ENCODE measurements at regions not wholly inside any gene's neighbourhood (a gene's known extent, or its start where the extent isn't known, plus 50 kb on each side); places are given as distances from the start of the nearest gene placed in this dataset.

- TF ChIP-seq CEBPB (IDR thresholded peaks at IDR 0.05; ENCODE audit: borderline replicate concordance in 1 of 2, low read depth in 2 of 2, low read length in 2 of 2) (no peak), POLR2A (IDR thresholded peaks at IDR 0.05; ENCODE audit: low read depth, low read length) (no peak), SKIL (IDR thresholded peaks at IDR 0.05; ENCODE audit: low read depth, poor library complexity, severe bottlenecking) (no peak), SUZ12 (IDR thresholded peaks at IDR 0.05; ENCODE audit: unreplicated experiment) (no peak)
Observed at GRCh38 chrX:111010111-111010510, 85.9 kb upstream of the PAK3 start.
